ENCODE measurements at regions not wholly inside any gene's neighbourhood (a gene's known extent, or its start where the extent isn't known, plus 50 kb on each side); places are given as distances from the start of the nearest gene placed in this dataset.
A peak's percentile ranks its signal among the peaks of the same experiment; 100 is the strongest.

GRCh38 chr6:18823782-18824386, 436.7 kb downstream of the RNF144B start:
- TF ChIP-seq CTCF (IDR thresholded peaks at IDR 0.05; ENCODE audit: low read length) = peak; percentile 62
- no peak for TF ChIP-seq EZH2 (optimal IDR thresholded peaks at IDR 0.05; ENCODE audit: low read depth, low read length)
- TF ChIP-seq EZH2phosphoT487 (IDR thresholded peaks at IDR 0.05; ENCODE audit: low read length) = no peak

Measured in MM.1S (cell line).